Endodermal cell (in vitro differentiated cells): ENCODE measurements at regions not wholly inside any gene's neighbourhood (a gene's known extent, or its start where the extent isn't known, plus 50 kb on each side); places are given as distances from the start of the nearest gene placed in this dataset.
A peak's percentile ranks its signal among the peaks of the same experiment; 100 is the strongest.

ENCODE experiments used
- DNase-seq: peaks from one replicate; pipeline ENCODE4 v3.0.0-alpha.2; 2017
- H3K27ac ChIP-seq: 2 replicates; pipeline ENCODE4 v1.5.1; 2013; ENCODE audit warnings: mild to moderate bottlenecking, low read depth, low read length, moderate library complexity
- H3K27me3 ChIP-seq: 2 replicates; pipeline ENCODE4 v1.6.1; 2013; ENCODE audit warnings: mild to moderate bottlenecking, low read length, moderate library complexity; ENCODE audit not compliant: insufficient read depth, control insufficient read depth, poor library complexity, severe bottlenecking
- H3K36me3 ChIP-seq: 2 replicates; pipeline ENCODE4 v1.7.0; 2013; ENCODE audit warnings: mild to moderate bottlenecking, low read length, moderate library complexity; ENCODE audit not compliant: control insufficient read depth, insufficient read depth
- H3K4me1 ChIP-seq: one replicate; pipeline ENCODE4 v1.7.0; 2013; ENCODE audit warnings: low read length; ENCODE audit not compliant: control insufficient read depth, insufficient read depth
- H3K4me3 ChIP-seq: 2 replicates; pipeline ENCODE4 v1.5.1; 2013; ENCODE audit warnings: mild to moderate bottlenecking, low read length, moderate library complexity
- H3K9ac ChIP-seq: 2 replicates; pipeline ENCODE4 v1.6.1; 2013; ENCODE audit warnings: mild to moderate bottlenecking, low read length, moderate library complexity; ENCODE audit not compliant: poor library complexity, severe bottlenecking; ENCODE audit errors: extremely low read depth
- H3K9me3 ChIP-seq: 2 replicates; pipeline ENCODE4 v1.6.1; 2013; ENCODE audit warnings: mild to moderate bottlenecking, low read length, moderate library complexity; ENCODE audit not compliant: control insufficient read depth
- H3K27ac Mint-ChIP-seq: 2 replicates; pipeline ENCODE4 v1.8.0; 2020; ENCODE audit warnings: mixed read lengths
- H3K27me3 Mint-ChIP-seq: 2 replicates; pipeline ENCODE4 v1.8.0; 2021; ENCODE audit warnings: mild to moderate bottlenecking, mixed read lengths; ENCODE audit not compliant: insufficient read depth
- H3K36me3 Mint-ChIP-seq: 2 replicates; pipeline ENCODE4 v1.8.0; 2020; ENCODE audit warnings: low read depth, mixed read lengths
- H3K4me1 Mint-ChIP-seq: 2 replicates; pipeline ENCODE4 v1.8.0; 2020; ENCODE audit warnings: mixed read lengths
- H3K4me3 Mint-ChIP-seq: 2 replicates; pipeline ENCODE4 v1.8.0; 2020; ENCODE audit warnings: mild to moderate bottlenecking, moderate library complexity, mixed read lengths
- H3K9me3 Mint-ChIP-seq: 2 replicates; pipeline ENCODE4 v1.8.0; 2020; ENCODE audit warnings: mild to moderate bottlenecking, mixed read lengths
- CTCF ChIP-seq: fragments of 200-600 bp; sonication (generic); conservative IDR thresholded peaks from 2 replicates; pipeline ENCODE4 v1.5.0; 2021; ENCODE audit warnings: antibody characterized with exemption, mild to moderate bottlenecking
- WGBS, 2 experiments: methylation state at CpG; one replicate each; pipeline versions ENCODE4 v1.1.5 to v1.1.7; 2013; ENCODE audit warnings: missing lambda C conversion rate in 2 of 2, mixed read lengths in 1 of 2; ENCODE audit not compliant: insufficient coverage in 1 of 2, insufficient read length in 1 of 2; 5-methylcytosine and 5-hydroxymethylcytosine counted together

GRCh38 chr10:29136411-29136810 is 152.5 kb upstream of the LYZL1 start:
- H3K27ac Mint-ChIP-seq: no peak overlapping the region
- H3K27me3 Mint-ChIP-seq: peaks cover 2% of the 10 kb centered on the region
- 100% methylated on average over 1 of the region's 3 CpGs for WGBS, 2 experiments
- no peak for DNase-seq
- no peak overlapping the region for H3K9ac ChIP-seq
- no peak overlapping the region for H3K27ac ChIP-seq
- H3K4me3 ChIP-seq: no peak overlapping the region
- peaks cover 19% of the 10 kb centered on the region for H3K4me1 Mint-ChIP-seq
- H3K36me3 Mint-ChIP-seq: no peaks in the 10 kb centered on the region
- no peaks in the 10 kb centered on the region for H3K9me3 Mint-ChIP-seq
- no peaks in the 10 kb centered on the region for H3K27me3 ChIP-seq
- no peaks in the 10 kb centered on the region for H3K9me3 ChIP-seq
- TF ChIP-seq CTCF: no peak
- no peak overlapping the region for H3K4me3 Mint-ChIP-seq
- peaks cover 7% of the 10 kb centered on the region for H3K4me1 ChIP-seq
- no peaks in the 10 kb centered on the region for H3K36me3 ChIP-seq

- Mint-ChIP-seq H3K27ac (peak overlapping the region; percentile 20), H3K4me1 (peaks cover 41% of the 10 kb centered on the region), H3K9me3 (no peaks in the 10 kb centered on the region), H3K27me3 (no peaks in the 10 kb centered on the region), H3K4me3 (no peak overlapping the region), H3K36me3 (no peaks in the 10 kb centered on the region)
- no peak overlapping the region for H3K4me3 ChIP-seq
- H3K36me3 ChIP-seq: no peaks in the 10 kb centered on the region
- H3K9ac ChIP-seq: no peak overlapping the region
- WGBS, 2 experiments: no CpG with 5 or more reads among the region's 1 CpG
- H3K9me3 ChIP-seq: no peaks in the 10 kb centered on the region
- no peak for DNase-seq
- H3K27me3 ChIP-seq: no peaks in the 10 kb centered on the region
- peaks cover 8% of the 10 kb centered on the region for H3K4me1 ChIP-seq
- no peak for TF ChIP-seq CTCF
- no peak overlapping the region for H3K27ac ChIP-seq
Observed at GRCh38 chr10:29140151-29140550, 148.7 kb upstream of the LYZL1 start.

GRCh38 chr10:29140991-29141390 is 147.9 kb upstream of the LYZL1 start:
- DNase-seq: no peak
- Histone ChIP-seq H3K27ac (no peak overlapping the region), H3K36me3 (no peaks in the 10 kb centered on the region), H3K4me3 (no peak overlapping the region), H3K9me3 (no peaks in the 10 kb centered on the region), H3K27me3 (no peaks in the 10 kb centered on the region), H3K9ac (no peak overlapping the region), H3K4me1 (peaks cover 8% of the 10 kb centered on the region)
- Mint-ChIP-seq H3K27me3 (no peaks in the 10 kb centered on the region), H3K4me3 (no peak overlapping the region), H3K9me3 (no peaks in the 10 kb centered on the region), H3K27ac (peak overlapping the region; percentile 76), H3K36me3 (no peaks in the 10 kb centered on the region), H3K4me1 (peaks cover 39% of the 10 kb centered on the region)
- WGBS, 2 experiments: 38 to 73% methylated on average over 1 to 2 of the region's 2 CpGs
- no peak for TF ChIP-seq CTCF
